ENCODE measurements at regions not wholly inside any gene's neighbourhood (a gene's known extent, or its start where the extent isn't known, plus 50 kb on each side); places are given as distances from the start of the nearest gene placed in this dataset.

DNA sequence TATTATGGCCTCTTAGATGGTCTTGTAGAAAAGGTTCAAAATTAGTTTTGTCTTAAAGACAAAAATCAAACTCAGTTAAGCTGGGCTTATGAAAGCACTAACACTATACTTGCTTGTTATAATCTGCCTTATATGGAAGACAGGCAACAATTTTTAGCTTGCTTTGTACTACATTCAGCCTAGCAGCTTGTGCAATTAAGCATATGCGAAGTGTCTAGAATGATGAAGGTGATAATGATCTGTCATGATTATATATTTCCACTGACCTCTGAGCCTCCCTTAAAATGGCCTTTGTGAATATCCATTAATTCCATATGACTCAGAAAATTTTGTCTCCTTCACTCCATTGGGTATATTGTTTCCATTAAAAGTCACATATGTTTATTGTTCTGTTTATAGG lies 834.9 kb downstream of the OLFM4 start:
- H3K36me3 Mint-ChIP-seq (ENCODE audit: low read depth): no peaks in the 10 kb centered on the region
- TF ChIP-seq, protein P1, sequence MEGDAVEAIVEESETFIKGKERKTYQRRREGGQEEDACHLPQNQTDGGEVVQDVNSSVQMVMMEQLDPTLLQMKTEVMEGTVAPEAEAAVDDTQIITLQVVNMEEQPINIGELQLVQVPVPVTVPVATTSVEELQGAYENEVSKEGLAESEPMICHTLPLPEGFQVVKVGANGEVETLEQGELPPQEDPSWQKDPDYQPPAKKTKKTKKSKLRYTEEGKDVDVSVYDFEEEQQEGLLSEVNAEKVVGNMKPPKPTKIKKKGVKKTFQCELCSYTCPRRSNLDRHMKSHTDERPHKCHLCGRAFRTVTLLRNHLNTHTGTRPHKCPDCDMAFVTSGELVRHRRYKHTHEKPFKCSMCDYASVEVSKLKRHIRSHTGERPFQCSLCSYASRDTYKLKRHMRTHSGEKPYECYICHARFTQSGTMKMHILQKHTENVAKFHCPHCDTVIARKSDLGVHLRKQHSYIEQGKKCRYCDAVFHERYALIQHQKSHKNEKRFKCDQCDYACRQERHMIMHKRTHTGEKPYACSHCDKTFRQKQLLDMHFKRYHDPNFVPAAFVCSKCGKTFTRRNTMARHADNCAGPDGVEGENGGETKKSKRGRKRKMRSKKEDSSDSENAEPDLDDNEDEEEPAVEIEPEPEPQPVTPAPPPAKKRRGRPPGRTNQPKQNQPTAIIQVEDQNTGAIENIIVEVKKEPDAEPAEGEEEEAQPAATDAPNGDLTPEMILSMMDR (IDR thresholded peaks at IDR 0.05): no peak
- no peak overlapping the region for H3K4me3 Mint-ChIP-seq (ENCODE audit: unreplicated experiment)
- DNase-seq (ENCODE audit: low spot score): no peak
- no peaks in the 10 kb centered on the region for H3K9me3 Mint-ChIP-seq (ENCODE audit: low read depth)
- H3K27me3 Mint-ChIP-seq (ENCODE audit: low read depth): no peaks in the 10 kb centered on the region
- H3K4me1 Mint-ChIP-seq (ENCODE audit: low read depth): no peaks in the 10 kb centered on the region
- no peak overlapping the region for H3K27ac Mint-ChIP-seq (ENCODE audit: unreplicated experiment)

DNA sequence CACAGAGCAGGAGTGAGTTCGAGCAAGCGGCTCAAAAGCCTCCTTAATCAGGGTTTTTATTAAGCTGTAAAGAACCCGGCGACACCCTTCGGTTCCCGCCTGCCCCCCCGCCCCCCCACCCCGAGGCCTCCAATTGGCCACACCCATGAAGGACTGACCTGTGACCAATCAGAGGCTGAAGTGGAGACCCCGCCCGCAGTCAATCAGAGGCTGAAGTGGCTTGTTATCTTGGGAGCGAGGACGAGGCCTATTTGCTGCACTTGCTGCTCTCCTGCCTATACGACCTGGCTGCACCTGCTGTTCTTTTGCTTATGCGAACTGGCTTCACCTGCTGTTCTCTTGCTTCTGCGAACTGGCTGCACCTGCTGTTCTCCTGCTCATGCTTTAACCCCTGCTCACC lies 844.9 kb downstream of the OLFM4 start:
- Mint-ChIP-seq H3K4me3 (ENCODE audit: unreplicated experiment) (no peak overlapping the region), H3K9me3 (ENCODE audit: low read depth) (no peaks in the 10 kb centered on the region), H3K27ac (ENCODE audit: unreplicated experiment) (no peak overlapping the region), H3K27me3 (ENCODE audit: low read depth) (no peaks in the 10 kb centered on the region), H3K4me1 (ENCODE audit: low read depth) (no peaks in the 10 kb centered on the region), H3K36me3 (ENCODE audit: low read depth) (no peaks in the 10 kb centered on the region)
- TF ChIP-seq, protein P1 (IDR thresholded peaks at IDR 0.05): no peak
- DNase-seq (ENCODE audit: low spot score): no peak

DNA sequence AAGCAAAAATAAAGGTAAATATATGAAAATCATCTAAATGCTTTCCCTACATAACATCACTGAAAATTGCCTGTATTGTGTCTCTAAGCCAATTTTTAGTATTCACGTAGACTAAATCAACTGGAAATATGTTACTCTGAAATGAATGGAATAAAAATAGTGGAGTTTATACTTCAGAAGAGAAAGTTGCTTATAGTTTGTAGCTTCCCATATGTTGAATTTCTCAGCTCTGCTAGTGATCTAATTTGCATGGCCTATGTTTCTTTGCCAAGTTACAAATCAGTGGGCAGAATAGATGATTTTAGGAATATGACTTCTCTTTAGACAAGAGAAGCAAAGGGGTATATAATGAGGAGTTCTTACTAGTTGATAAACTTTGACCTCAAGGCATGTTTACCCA lies 850.2 kb downstream of the OLFM4 start:
- H3K36me3 Mint-ChIP-seq (ENCODE audit: low read depth): no peaks in the 10 kb centered on the region
- DNase-seq (ENCODE audit: low spot score): no peak
- H3K4me3 Mint-ChIP-seq (ENCODE audit: unreplicated experiment): no peak overlapping the region
- H3K27me3 Mint-ChIP-seq (ENCODE audit: low read depth): no peaks in the 10 kb centered on the region
- TF ChIP-seq, protein P1 (IDR thresholded peaks at IDR 0.05): no peak
- H3K9me3 Mint-ChIP-seq (ENCODE audit: low read depth): peaks cover 2% of the 10 kb centered on the region
- no peaks in the 10 kb centered on the region for H3K4me1 Mint-ChIP-seq (ENCODE audit: low read depth)
- H3K27ac Mint-ChIP-seq (ENCODE audit: unreplicated experiment): no peak overlapping the region

DNA sequence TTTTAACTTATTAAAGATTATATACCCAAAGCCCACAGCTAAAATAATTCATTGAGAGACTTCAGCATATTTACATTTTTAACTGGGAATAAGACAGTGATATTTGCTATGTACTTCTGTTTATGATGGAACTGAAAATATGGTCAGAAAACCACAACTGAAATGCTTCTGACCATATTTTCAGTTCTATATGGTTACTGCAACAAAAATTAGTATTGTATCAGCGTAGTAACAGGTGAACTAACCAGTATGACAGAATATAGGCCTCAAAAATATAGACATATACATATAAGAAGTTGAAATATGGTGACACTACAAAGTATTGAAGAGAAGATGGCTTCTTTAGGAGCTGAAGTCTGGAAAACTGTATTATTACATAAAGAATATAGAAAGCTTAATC lies 857.4 kb downstream of the OLFM4 start:
- Mint-ChIP-seq H3K27me3 (ENCODE audit: low read depth) (peaks cover 4% of the 10 kb centered on the region), H3K36me3 (ENCODE audit: low read depth) (no peaks in the 10 kb centered on the region), H3K9me3 (ENCODE audit: low read depth) (peaks cover 2% of the 10 kb centered on the region), H3K27ac (ENCODE audit: unreplicated experiment) (no peak overlapping the region), H3K4me3 (ENCODE audit: unreplicated experiment) (no peak overlapping the region), H3K4me1 (ENCODE audit: low read depth) (no peaks in the 10 kb centered on the region)
- TF ChIP-seq, protein P1 (IDR thresholded peaks at IDR 0.05): no peak
- DNase-seq (ENCODE audit: low spot score): no peak

DNA sequence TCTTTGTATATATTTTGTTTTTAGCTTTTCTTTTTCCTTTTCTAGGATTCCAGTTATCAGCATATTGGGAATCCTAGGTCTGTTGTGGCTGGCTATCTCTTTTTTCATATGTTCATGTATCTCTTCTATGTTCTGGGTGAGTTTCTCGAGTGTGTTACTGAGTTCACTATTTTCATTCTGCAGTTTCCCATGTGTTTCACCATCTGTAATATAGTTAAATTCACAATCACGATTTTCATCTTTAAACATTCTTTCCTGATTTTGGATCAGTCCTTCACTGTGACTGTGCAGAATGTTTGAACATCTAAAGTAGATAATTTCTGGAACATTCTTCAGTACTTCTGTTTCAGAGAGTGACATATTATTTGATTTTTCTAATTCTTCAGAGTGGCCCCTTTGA lies 862.1 kb downstream of the OLFM4 start:
- DNase-seq (ENCODE audit: low spot score): no peak
- Mint-ChIP-seq H3K4me1 (ENCODE audit: low read depth) (no peaks in the 10 kb centered on the region), H3K36me3 (ENCODE audit: low read depth) (no peaks in the 10 kb centered on the region), H3K27ac (ENCODE audit: unreplicated experiment) (no peak overlapping the region), H3K27me3 (ENCODE audit: low read depth) (peaks cover 4% of the 10 kb centered on the region), H3K9me3 (ENCODE audit: low read depth) (peaks cover 2% of the 10 kb centered on the region), H3K4me3 (ENCODE audit: unreplicated experiment) (no peak overlapping the region)
- TF ChIP-seq, protein P1 (IDR thresholded peaks at IDR 0.05): no peak

Data from chondrocyte (in vitro differentiated cells).